ENCODE measurements at regions not wholly inside any gene's neighbourhood (a gene's known extent, or its start where the extent isn't known, plus 50 kb on each side); places are given as distances from the start of the nearest gene placed in this dataset.

DNA sequence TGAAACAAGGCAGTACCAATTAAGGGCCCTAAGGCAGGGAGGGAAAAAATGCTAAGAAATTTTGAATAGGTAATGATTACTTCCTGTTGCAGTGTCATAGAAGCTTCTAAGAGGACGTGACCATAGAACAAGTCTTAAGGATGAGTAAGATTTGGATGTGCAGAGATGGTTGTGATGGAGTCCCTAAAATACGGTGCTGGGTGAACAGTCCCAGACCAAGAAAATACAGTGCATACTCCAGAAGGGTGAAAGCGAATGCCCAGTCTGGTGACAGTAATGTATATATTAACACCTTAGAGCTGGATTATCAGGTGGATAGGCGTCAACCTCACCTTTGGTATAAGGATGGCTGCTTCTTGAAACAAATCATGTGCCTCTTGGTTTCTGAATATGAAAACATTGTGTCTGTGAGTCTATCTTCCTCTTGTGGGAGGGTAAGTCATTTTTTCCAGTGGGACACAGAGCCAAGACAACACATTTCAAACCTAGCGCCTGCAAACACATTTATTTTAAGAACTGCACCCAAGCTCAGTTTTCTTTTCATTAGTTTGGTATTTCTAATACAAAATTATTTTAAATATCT, 101.2 kb upstream of the TP63 start:
- H3K4me3 ChIP-seq (replicated peaks in 1 of 3): no peak overlapping the region
- no peaks in the 10 kb centered on the region for H3K36me3 ChIP-seq
- intact Hi-C loops (cut with DNase I): no loop called here
- no peak for DNase-seq
- no peak overlapping the region for H3K27ac ChIP-seq
- H3K4me1 ChIP-seq: no peaks in the 10 kb centered on the region
- H3K9me3 ChIP-seq: no peaks in the 10 kb centered on the region
- no peak for TF ChIP-seq POLR2A (IDR thresholded peaks at IDR 0.05)
- TF ChIP-seq, protein P1, sequence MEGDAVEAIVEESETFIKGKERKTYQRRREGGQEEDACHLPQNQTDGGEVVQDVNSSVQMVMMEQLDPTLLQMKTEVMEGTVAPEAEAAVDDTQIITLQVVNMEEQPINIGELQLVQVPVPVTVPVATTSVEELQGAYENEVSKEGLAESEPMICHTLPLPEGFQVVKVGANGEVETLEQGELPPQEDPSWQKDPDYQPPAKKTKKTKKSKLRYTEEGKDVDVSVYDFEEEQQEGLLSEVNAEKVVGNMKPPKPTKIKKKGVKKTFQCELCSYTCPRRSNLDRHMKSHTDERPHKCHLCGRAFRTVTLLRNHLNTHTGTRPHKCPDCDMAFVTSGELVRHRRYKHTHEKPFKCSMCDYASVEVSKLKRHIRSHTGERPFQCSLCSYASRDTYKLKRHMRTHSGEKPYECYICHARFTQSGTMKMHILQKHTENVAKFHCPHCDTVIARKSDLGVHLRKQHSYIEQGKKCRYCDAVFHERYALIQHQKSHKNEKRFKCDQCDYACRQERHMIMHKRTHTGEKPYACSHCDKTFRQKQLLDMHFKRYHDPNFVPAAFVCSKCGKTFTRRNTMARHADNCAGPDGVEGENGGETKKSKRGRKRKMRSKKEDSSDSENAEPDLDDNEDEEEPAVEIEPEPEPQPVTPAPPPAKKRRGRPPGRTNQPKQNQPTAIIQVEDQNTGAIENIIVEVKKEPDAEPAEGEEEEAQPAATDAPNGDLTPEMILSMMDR (IDR thresholded peaks at IDR 0.05): no peak
- WGBS, 2 donors: 93 to 95% methylated on average over 5 of the region's 5 CpGs
- no peaks in the 10 kb centered on the region for H3K27me3 ChIP-seq

DNA sequence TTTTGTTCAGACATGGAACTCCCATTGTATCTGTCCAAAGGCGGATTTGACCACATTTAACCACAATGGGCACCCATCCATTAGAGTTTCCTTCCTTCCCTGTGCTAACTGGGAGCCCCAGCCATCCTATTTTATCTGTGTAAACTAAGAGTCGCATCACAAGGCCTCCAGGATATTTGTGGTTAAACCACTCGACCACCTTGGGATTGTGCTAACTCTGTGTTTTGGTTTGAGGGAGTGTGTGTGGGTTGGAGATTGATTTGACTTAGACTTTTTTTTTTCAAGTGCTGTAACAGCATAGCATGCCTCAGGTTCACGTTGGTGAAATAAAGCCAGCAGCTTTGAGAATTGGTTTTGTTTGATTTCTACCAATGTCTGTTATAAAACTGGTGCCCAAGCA, 100.4 kb upstream of the TP63 start:
- 56 to 59% methylated on average over 4 of the region's 4 CpGs for WGBS, 2 donors
- Histone ChIP-seq H3K27me3 (no peaks in the 10 kb centered on the region), H3K4me1 (no peaks in the 10 kb centered on the region), H3K9me3 (no peaks in the 10 kb centered on the region), H3K36me3 (no peaks in the 10 kb centered on the region), H3K27ac (no peak overlapping the region), H3K4me3 (replicated peaks in 1 of 3) (no peak overlapping the region)
- DNase-seq: no peak
- TF ChIP-seq, protein P1 (IDR thresholded peaks at IDR 0.05): no peak
- no peak for TF ChIP-seq POLR2A (IDR thresholded peaks at IDR 0.05)
- intact Hi-C loops (cut with DNase I): no loop called here

DNA sequence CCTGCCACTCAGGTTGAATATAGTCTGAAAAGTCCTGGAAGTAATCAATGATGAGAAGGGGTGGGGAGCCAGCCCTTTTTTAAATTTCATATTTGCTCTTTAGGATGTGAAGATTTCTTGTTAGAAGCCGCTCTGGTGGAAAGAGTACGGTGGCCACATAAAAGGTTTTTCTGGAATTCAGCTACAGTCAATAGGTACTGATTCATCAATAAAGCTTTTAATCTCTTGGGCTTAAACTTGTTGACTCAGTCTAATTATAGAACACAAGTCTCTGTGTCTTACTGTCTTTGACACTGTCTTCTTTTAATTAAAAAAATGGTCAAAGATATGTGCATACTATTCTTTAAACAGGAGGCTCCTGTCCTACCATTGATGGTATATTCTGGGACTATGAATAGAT, 99.9 kb upstream of the TP63 start:
- no peak for DNase-seq
- H3K27me3 ChIP-seq: no peaks in the 10 kb centered on the region
- intact Hi-C loops (cut with DNase I): no loop called here
- no peaks in the 10 kb centered on the region for H3K4me1 ChIP-seq
- no peak for TF ChIP-seq POLR2A (IDR thresholded peaks at IDR 0.05)
- TF ChIP-seq, protein P1 (IDR thresholded peaks at IDR 0.05): no peak
- no peak overlapping the region for H3K27ac ChIP-seq
- H3K36me3 ChIP-seq: no peaks in the 10 kb centered on the region
- WGBS, 2 donors: 98 to 100% methylated on average over 2 of the region's 2 CpGs
- H3K4me3 ChIP-seq (replicated peaks in 1 of 3): no peak overlapping the region
- H3K9me3 ChIP-seq: no peaks in the 10 kb centered on the region

DNA sequence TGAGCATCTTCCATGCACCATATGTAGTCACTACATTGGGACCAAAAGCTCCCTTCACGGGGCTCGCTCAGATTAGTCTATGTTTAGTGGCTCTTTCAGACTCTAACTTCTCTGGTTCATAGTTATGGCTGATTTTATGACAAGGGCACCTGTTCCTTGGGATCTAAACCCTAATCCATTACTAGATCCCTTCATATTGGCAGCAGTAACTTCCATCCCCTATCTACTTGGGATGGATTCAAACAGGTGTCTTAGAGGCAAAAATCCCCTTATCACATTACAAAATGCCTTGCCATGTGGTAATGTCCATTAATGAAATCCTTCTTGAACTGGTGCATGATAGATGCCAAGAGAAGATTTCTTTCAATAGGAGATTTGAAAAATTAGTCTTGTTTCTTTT, 96.7 kb upstream of the TP63 start:
- TF ChIP-seq POLR2A (IDR thresholded peaks at IDR 0.05): no peak
- TF ChIP-seq, protein P1 (IDR thresholded peaks at IDR 0.05): no peak
- H3K4me1 ChIP-seq: no peaks in the 10 kb centered on the region
- WGBS, 2 donors: 98 to 100% methylated on average over 2 of the region's 2 CpGs
- no peak overlapping the region for H3K27ac ChIP-seq
- H3K27me3 ChIP-seq: no peaks in the 10 kb centered on the region
- H3K4me3 ChIP-seq (replicated peaks in 1 of 3): no peak overlapping the region
- DNase-seq: no peak
- no peaks in the 10 kb centered on the region for H3K36me3 ChIP-seq
- no peaks in the 10 kb centered on the region for H3K9me3 ChIP-seq
- intact Hi-C loops (cut with DNase I): no loop called here

DNA sequence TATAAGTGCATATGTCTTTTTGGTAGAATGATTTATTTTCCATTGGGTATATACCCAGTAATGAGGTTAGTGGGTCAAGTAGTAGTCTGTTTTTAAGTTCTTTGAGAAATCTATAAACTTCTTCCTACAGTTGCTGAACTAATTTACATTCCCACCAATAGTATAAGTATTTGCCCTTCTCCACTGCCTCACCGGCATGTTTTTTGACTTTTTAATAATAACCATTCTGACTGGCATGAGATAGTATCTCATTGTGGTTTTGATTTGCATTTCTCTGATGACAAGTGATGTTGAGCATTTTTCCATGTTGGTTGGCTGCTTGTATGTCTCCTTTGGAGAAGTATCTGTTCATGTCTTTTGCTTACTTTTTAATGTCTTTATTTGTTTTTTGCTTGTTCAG, 94.1 kb upstream of the TP63 start:
- TF ChIP-seq, protein P1 (IDR thresholded peaks at IDR 0.05): no peak
- no peak for TF ChIP-seq POLR2A (IDR thresholded peaks at IDR 0.05)
- no peak for DNase-seq
- WGBS, 2 donors: 91% methylated on average over 1 of the region's 1 CpG

More for the DNA sequence above, 94.1 kb upstream of the TP63 start:
- Histone ChIP-seq H3K4me1 (no peaks in the 10 kb centered on the region), H3K9me3 (no peaks in the 10 kb centered on the region), H3K36me3 (no peaks in the 10 kb centered on the region), H3K27ac (no peak overlapping the region), H3K27me3 (no peaks in the 10 kb centered on the region), H3K4me3 (replicated peaks in 1 of 3) (no peak overlapping the region)
- intact Hi-C loops (cut with DNase I): no loop called here
